GM12865 (cell line): ENCODE measurements at regions not wholly inside any gene's neighbourhood (a gene's known extent, or its start where the extent isn't known, plus 50 kb on each side); places are given as distances from the start of the nearest gene placed in this dataset.

ENCODE experiments used
- DNase-seq: peaks from one replicate; pipeline ENCODE4 v3.0.0; 2010; ENCODE audit warnings: low read depth
- H3K4me3 ChIP-seq: 2 replicates; pipeline ENCODE4 v1.5.1; 2011; ENCODE audit warnings: mild to moderate bottlenecking, low read depth, low read length, control low read depth
- TF ChIP-seq, protein P1 (sequence below): IDR thresholded peaks from 2 replicates; pipeline ENCODE4 v1.5.1; 2011; ENCODE audit warnings: low read length, control low read depth, low read depth, inconsistent platforms; ENCODE audit not compliant: insufficient read depth; ENCODE audit errors: missing control alignments

DNA sequence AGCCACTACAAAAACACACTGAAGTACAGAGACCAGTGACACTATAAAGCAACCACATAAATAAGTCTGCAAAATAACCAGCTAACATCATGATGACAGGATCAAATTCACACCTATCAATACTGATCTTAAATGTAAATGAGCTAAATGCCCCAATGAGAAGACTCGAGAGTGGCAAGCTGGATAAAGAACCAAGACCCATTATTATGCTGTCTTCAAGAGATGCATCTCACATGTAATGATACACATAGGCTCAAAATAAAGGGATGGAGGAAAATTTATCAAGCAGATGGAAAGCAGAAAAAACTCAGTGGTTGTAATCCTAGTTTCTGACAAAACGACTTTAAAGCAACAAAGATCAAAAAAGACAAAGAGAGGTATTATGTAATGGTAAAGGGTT is 138.1 kb upstream of the PLN start:
- H3K4me3 ChIP-seq = no peak overlapping the region
- no peak for DNase-seq
- TF ChIP-seq, protein P1, sequence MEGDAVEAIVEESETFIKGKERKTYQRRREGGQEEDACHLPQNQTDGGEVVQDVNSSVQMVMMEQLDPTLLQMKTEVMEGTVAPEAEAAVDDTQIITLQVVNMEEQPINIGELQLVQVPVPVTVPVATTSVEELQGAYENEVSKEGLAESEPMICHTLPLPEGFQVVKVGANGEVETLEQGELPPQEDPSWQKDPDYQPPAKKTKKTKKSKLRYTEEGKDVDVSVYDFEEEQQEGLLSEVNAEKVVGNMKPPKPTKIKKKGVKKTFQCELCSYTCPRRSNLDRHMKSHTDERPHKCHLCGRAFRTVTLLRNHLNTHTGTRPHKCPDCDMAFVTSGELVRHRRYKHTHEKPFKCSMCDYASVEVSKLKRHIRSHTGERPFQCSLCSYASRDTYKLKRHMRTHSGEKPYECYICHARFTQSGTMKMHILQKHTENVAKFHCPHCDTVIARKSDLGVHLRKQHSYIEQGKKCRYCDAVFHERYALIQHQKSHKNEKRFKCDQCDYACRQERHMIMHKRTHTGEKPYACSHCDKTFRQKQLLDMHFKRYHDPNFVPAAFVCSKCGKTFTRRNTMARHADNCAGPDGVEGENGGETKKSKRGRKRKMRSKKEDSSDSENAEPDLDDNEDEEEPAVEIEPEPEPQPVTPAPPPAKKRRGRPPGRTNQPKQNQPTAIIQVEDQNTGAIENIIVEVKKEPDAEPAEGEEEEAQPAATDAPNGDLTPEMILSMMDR = no peak
